GM23338 (cell line): ENCODE measurements at regions not wholly inside any gene's neighbourhood (a gene's known extent, or its start where the extent isn't known, plus 50 kb on each side); places are given as distances from the start of the nearest gene placed in this dataset.

Experiments
- ATAC-seq: fragments of 200-7000 bp; cut with Tn5 transposase; 3 replicates; pipeline ENCODE4 v1.9.1; 2020
- DNase-seq: peaks from one replicate; pipeline ENCODE4 v3.0.0-alpha.2; 2015; ENCODE audit warnings: low spot score
- H2AFZ ChIP-seq: fragments of 200-600 bp; sonication (generic); 2 replicates; pipeline ENCODE4 v1.8.0; 2016; ENCODE audit warnings: antibody characterized with exemption, mild to moderate bottlenecking, moderate library complexity
- H3F3A ChIP-seq: fragments of 200-600 bp; sonication (generic); replicated peaks from 2 replicates; pipeline ENCODE4 v1.8.0; 2017; ENCODE audit warnings: antibody characterized with exemption, mixed run types, low read depth
- H3K27ac ChIP-seq: fragments of 200-600 bp; sonication (generic); 2 replicates; pipeline ENCODE4 v1.6.1; 2016; ENCODE audit warnings: low read depth
- H3K27me3 ChIP-seq: fragments of 200-600 bp; sonication (generic); 2 replicates; pipeline ENCODE4 v1.8.0; 2016; ENCODE audit warnings: mild to moderate bottlenecking, mixed run types, moderate library complexity; ENCODE audit not compliant: insufficient read depth
- H3K36me3 ChIP-seq: fragments of 200-600 bp; sonication (generic); 2 replicates; pipeline ENCODE4 v1.8.0; 2016; ENCODE audit warnings: mild to moderate bottlenecking; ENCODE audit not compliant: insufficient read depth
- H3K4me1 ChIP-seq: fragments of 200-600 bp; sonication (generic); 2 replicates; pipeline ENCODE4 v1.8.0; 2016; ENCODE audit warnings: mild to moderate bottlenecking, moderate library complexity; ENCODE audit not compliant: insufficient read depth
- H3K4me2 ChIP-seq: fragments of 200-600 bp; sonication (generic); 2 replicates; pipeline ENCODE4 v1.7.1; 2017; ENCODE audit warnings: mixed run types
- H3K4me3 ChIP-seq: fragments of 200-600 bp; sonication (generic); 2 replicates; pipeline ENCODE4 v1.6.1; 2016; ENCODE audit warnings: mixed run types
- H3K79me2 ChIP-seq: fragments of 200-600 bp; sonication (generic); replicated peaks from 2 replicates; pipeline ENCODE4 v1.8.0; 2017; ENCODE audit warnings: mild to moderate bottlenecking; ENCODE audit not compliant: insufficient read depth
- H3K9me2 ChIP-seq: fragments of 200-600 bp; sonication (generic); 2 replicates; pipeline ENCODE4 v1.8.0; 2017; ENCODE audit not compliant: insufficient read depth
- H4K20me1 ChIP-seq: fragments of 200-600 bp; sonication (generic); replicated peaks from 2 replicates; pipeline ENCODE4 v1.8.0; 2017; ENCODE audit warnings: mild to moderate bottlenecking; ENCODE audit not compliant: insufficient read depth
- H3K27ac Mint-ChIP-seq: 2 replicates; pipeline ENCODE4 v1.8.0; 2020; ENCODE audit warnings: inconsistent platforms, mild to moderate bottlenecking, moderate library complexity, mixed read lengths
- H3K27me3 Mint-ChIP-seq: 3 replicates; pipeline ENCODE4 v1.8.0; 2022; ENCODE audit warnings: low read depth, mild to moderate bottlenecking, moderate library complexity, mixed read lengths, inconsistent platforms; ENCODE audit not compliant: insufficient read depth, poor library complexity
- H3K36me3 Mint-ChIP-seq: 3 replicates; pipeline ENCODE4 v1.8.0; 2021; ENCODE audit warnings: low read depth, mild to moderate bottlenecking, inconsistent platforms, moderate library complexity, mixed read lengths
- H3K4me1 Mint-ChIP-seq: 3 replicates; pipeline ENCODE4 v1.8.0; 2020; ENCODE audit warnings: mild to moderate bottlenecking, inconsistent platforms, mixed read lengths
- H3K4me3 Mint-ChIP-seq: 3 replicates; pipeline ENCODE4 v1.8.0; 2021; ENCODE audit warnings: moderate library complexity, mild to moderate bottlenecking, inconsistent platforms, mixed read lengths
- H3K9me3 Mint-ChIP-seq: 3 replicates; pipeline ENCODE4 v1.8.0; 2020; ENCODE audit warnings: moderate library complexity, mild to moderate bottlenecking, inconsistent platforms, mixed read lengths
- CREB1 ChIP-seq: fragments of 250-450 bp; sonication (Bioruptor Pico); IDR thresholded peaks from 2 replicates; pipeline ENCODE4 v1.5.0; 2020; ENCODE audit warnings: low read depth, mild to moderate bottlenecking, moderate library complexity
- EZH2 ChIP-seq: fragments of 200-600 bp; sonication (generic); IDR thresholded peaks from one replicate; pipeline ENCODE4 v1.8.0; 2017; ENCODE audit warnings: antibody characterized with exemption, mild to moderate bottlenecking, low read depth; ENCODE audit not compliant: unreplicated experiment
- EZH2phosphoT487 ChIP-seq: fragments of 200-600 bp; sonication (generic); IDR thresholded peaks from one replicate; pipeline ENCODE4 v1.8.1; 2018; ENCODE audit warnings: antibody characterized with exemption; ENCODE audit not compliant: unreplicated experiment
- JUNB ChIP-seq: IDR thresholded peaks from one replicate; pipeline ENCODE4 v1.6.1; 2016; ENCODE audit warnings: antibody characterized with exemption; ENCODE audit not compliant: unreplicated experiment
- NANOG ChIP-seq: IDR thresholded peaks from 2 replicates; pipeline ENCODE4 v1.6.1; 2016; ENCODE audit warnings: antibody characterized with exemption, borderline replicate concordance
- POLR2AphosphoS5 ChIP-seq: IDR thresholded peaks from 2 replicates; pipeline ENCODE4 v1.6.1; 2016; ENCODE audit warnings: antibody characterized with exemption, low read depth
- ZNF114 ChIP-seq: fragments of 250-450 bp; sonication (Bioruptor Pico); IDR thresholded peaks from 2 replicates; pipeline ENCODE4 v1.5.0; 2020; ENCODE audit warnings: mild to moderate bottlenecking, moderate library complexity
- ZNF331 ChIP-seq: fragments of 250-450 bp; sonication (Bioruptor Pico); IDR thresholded peaks from 2 replicates; pipeline ENCODE4 v1.5.0; 2020; ENCODE audit warnings: low read depth, mild to moderate bottlenecking, moderate library complexity
- TF ChIP-seq, protein P1 (sequence below), 2 experiments: fragments of 200-600 bp in 1 of 2; sonication (generic) in 1 of 2; conservative IDR thresholded peaks; 2 replicates each; pipeline versions ENCODE4 v1.5.1 to v1.6.1; 2016 to 2017; ENCODE audit warnings: antibody characterized with exemption in 2 of 2, low read depth in 2 of 2, mild to moderate bottlenecking in 2 of 2, moderate library complexity in 1 of 2
- TF ChIP-seq, protein P2 (sequence below): IDR thresholded peaks from 2 replicates; pipeline ENCODE4 v1.6.1; 2016; ENCODE audit warnings: antibody characterized with exemption

DNA sequence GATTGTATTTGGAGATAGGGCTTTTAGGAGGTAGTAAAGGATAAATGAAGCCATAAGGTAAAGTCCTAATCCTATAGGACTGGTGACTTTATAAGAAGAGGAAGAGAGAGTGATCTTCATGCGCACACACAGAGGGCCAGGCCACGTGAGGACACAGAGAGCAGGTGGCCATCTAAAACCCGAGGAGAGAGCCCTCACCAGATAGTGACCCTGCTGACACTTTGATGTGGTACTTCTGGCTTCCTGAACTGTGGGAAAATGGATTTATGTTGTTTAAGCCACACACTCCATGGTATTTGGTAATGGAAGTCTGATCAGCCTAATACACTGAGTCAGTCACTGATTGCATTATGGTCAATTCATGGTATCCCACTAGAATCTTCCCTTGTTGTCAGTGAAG, 164.9 kb upstream of the TAPT1 start:
- no peak overlapping the region for H3K4me3 Mint-ChIP-seq
- no peaks in the 10 kb centered on the region for H3K27me3 ChIP-seq
- H3K4me1 Mint-ChIP-seq, result peaks cover 3% of the 10 kb centered on the region; the same call in 2 of the 3 replicates
- TF ChIP-seq JUNB (no peak), NANOG (no peak), ZNF331 (CRISPR knock-in tag) (no peak), ZNF114 (CRISPR knock-in tag) (no peak)
- no peak overlapping the region for H2AFZ ChIP-seq
- no peak overlapping the region for H3K4me2 ChIP-seq
- no peak for ATAC-seq
- no peaks in the 10 kb centered on the region for H3F3A ChIP-seq
- peaks cover 15% of the 10 kb centered on the region for H3K36me3 Mint-ChIP-seq
- H3K27ac Mint-ChIP-seq, result no peak overlapping the region
- 0 out of 2 replicates have a peak, but pooled peaks cover 17% of the 10 kb centered on the region for H3K9me2 ChIP-seq
- H4K20me1 ChIP-seq, result no peaks in the 10 kb centered on the region
- no peaks in the 10 kb centered on the region for H3K36me3 ChIP-seq
- no peaks in the 10 kb centered on the region for H3K4me1 ChIP-seq
- H3K9me3 Mint-ChIP-seq, result peaks cover 28% of the 10 kb centered on the region
- H3K27ac ChIP-seq, result no peak overlapping the region
- no peaks in the 10 kb centered on the region for H3K27me3 Mint-ChIP-seq
- no peak overlapping the region for H3K4me3 ChIP-seq
- H3K79me2 ChIP-seq, result no peaks in the 10 kb centered on the region
- no peak for DNase-seq

DNA sequence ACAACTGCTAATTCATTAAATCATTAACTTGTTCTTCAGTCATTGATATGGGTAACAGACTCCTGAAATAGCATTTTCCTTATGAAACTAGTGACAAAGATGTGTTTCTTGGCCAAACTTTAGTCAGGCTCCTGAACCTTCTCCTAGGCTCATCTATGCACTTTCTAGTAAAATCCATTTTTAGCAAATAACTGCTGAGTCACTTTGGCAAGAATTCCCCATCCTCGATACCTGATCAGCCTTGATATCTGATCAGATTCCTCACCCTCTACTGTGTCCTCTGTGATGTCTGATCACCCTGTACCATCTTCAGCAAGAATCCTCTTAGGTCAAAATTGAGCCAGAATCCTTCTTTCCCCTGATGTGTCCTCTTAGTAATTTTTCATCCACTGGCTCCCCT, 161.2 kb upstream of the TAPT1 start:
- H3F3A ChIP-seq, result no peaks in the 10 kb centered on the region
- DNase-seq (no peak), ATAC-seq (no peak)
- H3K4me1 ChIP-seq, result no peaks in the 10 kb centered on the region
- peaks cover 6% of the 10 kb centered on the region for H3K4me1 Mint-ChIP-seq
- H3K9me3 Mint-ChIP-seq, result peaks cover 6% of the 10 kb centered on the region
- H3K4me3 Mint-ChIP-seq, result no peak overlapping the region
- no peak overlapping the region for H3K4me3 ChIP-seq
- no peak overlapping the region for H3K27ac ChIP-seq
- no peaks in the 10 kb centered on the region for H3K79me2 ChIP-seq
- no peak overlapping the region for H3K27ac Mint-ChIP-seq
- no peak overlapping the region for H2AFZ ChIP-seq
- H3K36me3 ChIP-seq, result no peaks in the 10 kb centered on the region
- no peak for TF ChIP-seq CREB1 (CRISPR knock-in tag)
- TF ChIP-seq EZH2phosphoT487, result no peak
- TF ChIP-seq ZNF331 (CRISPR knock-in tag), result no peak
- no peak for TF ChIP-seq POLR2AphosphoS5
- TF ChIP-seq JUNB, result no peak
- TF ChIP-seq EZH2, result no peak
- TF ChIP-seq, protein P1, sequence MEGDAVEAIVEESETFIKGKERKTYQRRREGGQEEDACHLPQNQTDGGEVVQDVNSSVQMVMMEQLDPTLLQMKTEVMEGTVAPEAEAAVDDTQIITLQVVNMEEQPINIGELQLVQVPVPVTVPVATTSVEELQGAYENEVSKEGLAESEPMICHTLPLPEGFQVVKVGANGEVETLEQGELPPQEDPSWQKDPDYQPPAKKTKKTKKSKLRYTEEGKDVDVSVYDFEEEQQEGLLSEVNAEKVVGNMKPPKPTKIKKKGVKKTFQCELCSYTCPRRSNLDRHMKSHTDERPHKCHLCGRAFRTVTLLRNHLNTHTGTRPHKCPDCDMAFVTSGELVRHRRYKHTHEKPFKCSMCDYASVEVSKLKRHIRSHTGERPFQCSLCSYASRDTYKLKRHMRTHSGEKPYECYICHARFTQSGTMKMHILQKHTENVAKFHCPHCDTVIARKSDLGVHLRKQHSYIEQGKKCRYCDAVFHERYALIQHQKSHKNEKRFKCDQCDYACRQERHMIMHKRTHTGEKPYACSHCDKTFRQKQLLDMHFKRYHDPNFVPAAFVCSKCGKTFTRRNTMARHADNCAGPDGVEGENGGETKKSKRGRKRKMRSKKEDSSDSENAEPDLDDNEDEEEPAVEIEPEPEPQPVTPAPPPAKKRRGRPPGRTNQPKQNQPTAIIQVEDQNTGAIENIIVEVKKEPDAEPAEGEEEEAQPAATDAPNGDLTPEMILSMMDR (conservative IDR thresholded peaks at IDR 0.05; ENCODE audit: low read depth in 2 of 2), result no peak
- no peaks in the 10 kb centered on the region for H4K20me1 ChIP-seq
- no peak overlapping the region for H3K4me2 ChIP-seq
- H3K27me3 ChIP-seq, result no peaks in the 10 kb centered on the region
- peaks cover 6% of the 10 kb centered on the region; the same call in 2 of the 3 replicates for H3K36me3 Mint-ChIP-seq
- 0 out of 2 replicates have a peak, but pooled peaks cover 17% of the 10 kb centered on the region for H3K9me2 ChIP-seq
- H3K27me3 Mint-ChIP-seq, result no peaks in the 10 kb centered on the region

DNA sequence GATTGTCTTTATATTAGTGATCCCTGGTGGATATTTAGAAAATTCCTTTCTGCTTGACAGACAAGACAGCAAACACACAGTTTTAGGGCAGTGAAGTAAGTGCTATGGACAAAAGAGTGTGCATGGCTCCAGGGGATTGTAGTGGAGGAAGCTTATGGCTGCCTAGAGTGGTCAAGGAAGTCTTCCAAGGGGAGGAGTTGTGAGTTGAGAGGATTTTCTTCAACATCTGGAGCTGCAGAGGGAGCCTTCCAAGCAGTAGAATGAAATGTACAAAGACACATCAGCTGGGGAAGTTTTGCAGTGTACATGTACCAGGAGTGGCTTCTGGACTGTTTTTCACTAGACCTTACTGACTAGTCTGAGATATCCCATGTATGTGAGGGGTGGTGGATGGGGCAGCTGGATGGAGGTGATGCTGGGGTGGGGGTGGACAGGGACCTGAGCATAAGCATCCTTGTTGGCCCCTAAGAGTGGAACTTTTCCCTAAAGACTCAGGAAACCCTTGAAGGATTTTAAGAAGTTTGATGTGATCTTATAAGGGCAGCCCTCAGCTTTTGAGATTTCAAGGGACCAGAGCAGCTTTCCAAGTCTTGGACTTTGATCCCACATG, 160.5 kb upstream of the TAPT1 start:
- Histone ChIP-seq H3K36me3 (no peaks in the 10 kb centered on the region), H3K4me1 (no peaks in the 10 kb centered on the region), H3K79me2 (no peaks in the 10 kb centered on the region), H3K9me2 (peaks cover 18% of the 10 kb centered on the region; the same call in 1 of the 2 replicates), H3K27ac (no peak overlapping the region), H3K27me3 (no peaks in the 10 kb centered on the region), H3F3A (no peaks in the 10 kb centered on the region), H3K4me3 (no peak overlapping the region), H4K20me1 (no peaks in the 10 kb centered on the region), H2AFZ (no peak overlapping the region), H3K4me2 (no peak overlapping the region)
- no peak for ATAC-seq
- Mint-ChIP-seq H3K4me1 (peaks cover 6% of the 10 kb centered on the region), H3K9me3 (peaks cover under 1% of the 10 kb centered on the region), H3K36me3 (0 out of 3 replicates have a peak, but pooled peaks cover under 1% of the 10 kb centered on the region), H3K4me3 (no peak overlapping the region), H3K27me3 (no peaks in the 10 kb centered on the region), H3K27ac (no peak overlapping the region)
- DNase-seq, result no peak
- TF ChIP-seq, protein P2, sequence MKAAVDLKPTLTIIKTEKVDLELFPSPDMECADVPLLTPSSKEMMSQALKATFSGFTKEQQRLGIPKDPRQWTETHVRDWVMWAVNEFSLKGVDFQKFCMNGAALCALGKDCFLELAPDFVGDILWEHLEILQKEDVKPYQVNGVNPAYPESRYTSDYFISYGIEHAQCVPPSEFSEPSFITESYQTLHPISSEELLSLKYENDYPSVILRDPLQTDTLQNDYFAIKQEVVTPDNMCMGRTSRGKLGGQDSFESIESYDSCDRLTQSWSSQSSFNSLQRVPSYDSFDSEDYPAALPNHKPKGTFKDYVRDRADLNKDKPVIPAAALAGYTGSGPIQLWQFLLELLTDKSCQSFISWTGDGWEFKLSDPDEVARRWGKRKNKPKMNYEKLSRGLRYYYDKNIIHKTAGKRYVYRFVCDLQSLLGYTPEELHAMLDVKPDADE, result no peak
- TF ChIP-seq, protein P1 (conservative IDR thresholded peaks at IDR 0.05; ENCODE audit: low read depth in 2 of 2), result no peak
- no peak for TF ChIP-seq EZH2phosphoT487
